ENCODE measurements at regions not wholly inside any gene's neighbourhood (a gene's known extent, or its start where the extent isn't known, plus 50 kb on each side); places are given as distances from the start of the nearest gene placed in this dataset.

DNA sequence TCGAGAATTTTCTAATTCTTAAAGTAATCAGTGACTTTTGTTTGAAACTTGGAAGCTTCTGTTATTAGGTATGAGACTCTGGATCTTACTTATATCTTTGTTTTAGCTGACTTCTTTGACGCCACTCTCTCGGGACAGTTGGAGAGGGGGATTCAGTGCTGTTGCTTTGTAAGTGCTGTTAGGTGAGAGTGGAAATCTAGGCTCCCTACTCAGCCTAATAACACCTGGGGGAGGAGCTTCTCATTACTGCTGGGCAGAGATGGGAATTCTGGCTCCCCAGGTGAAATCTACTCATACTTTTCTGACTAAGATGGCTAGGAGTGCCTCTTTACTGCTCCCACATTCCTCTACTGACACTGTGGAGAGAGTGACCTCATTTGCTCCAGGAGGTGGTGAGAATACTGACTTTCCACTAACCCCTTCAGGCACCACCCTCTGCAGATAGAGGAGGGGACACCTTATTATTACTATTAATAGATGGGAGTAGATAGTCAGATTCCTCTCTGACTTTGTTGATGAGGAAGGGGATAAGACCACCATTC, 324.9 kb upstream of the SPRY2 start:
- no peak for TF ChIP-seq POLR2A (IDR thresholded peaks at IDR 0.05)
- TF ChIP-seq, protein P1, sequence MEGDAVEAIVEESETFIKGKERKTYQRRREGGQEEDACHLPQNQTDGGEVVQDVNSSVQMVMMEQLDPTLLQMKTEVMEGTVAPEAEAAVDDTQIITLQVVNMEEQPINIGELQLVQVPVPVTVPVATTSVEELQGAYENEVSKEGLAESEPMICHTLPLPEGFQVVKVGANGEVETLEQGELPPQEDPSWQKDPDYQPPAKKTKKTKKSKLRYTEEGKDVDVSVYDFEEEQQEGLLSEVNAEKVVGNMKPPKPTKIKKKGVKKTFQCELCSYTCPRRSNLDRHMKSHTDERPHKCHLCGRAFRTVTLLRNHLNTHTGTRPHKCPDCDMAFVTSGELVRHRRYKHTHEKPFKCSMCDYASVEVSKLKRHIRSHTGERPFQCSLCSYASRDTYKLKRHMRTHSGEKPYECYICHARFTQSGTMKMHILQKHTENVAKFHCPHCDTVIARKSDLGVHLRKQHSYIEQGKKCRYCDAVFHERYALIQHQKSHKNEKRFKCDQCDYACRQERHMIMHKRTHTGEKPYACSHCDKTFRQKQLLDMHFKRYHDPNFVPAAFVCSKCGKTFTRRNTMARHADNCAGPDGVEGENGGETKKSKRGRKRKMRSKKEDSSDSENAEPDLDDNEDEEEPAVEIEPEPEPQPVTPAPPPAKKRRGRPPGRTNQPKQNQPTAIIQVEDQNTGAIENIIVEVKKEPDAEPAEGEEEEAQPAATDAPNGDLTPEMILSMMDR (IDR thresholded peaks at IDR 0.05): no peak
